ENCODE measurements at regions not wholly inside any gene's neighbourhood (a gene's known extent, or its start where the extent isn't known, plus 50 kb on each side); places are given as distances from the start of the nearest gene placed in this dataset.
A peak's percentile ranks its signal among the peaks of the same experiment; 100 is the strongest.

DNA sequence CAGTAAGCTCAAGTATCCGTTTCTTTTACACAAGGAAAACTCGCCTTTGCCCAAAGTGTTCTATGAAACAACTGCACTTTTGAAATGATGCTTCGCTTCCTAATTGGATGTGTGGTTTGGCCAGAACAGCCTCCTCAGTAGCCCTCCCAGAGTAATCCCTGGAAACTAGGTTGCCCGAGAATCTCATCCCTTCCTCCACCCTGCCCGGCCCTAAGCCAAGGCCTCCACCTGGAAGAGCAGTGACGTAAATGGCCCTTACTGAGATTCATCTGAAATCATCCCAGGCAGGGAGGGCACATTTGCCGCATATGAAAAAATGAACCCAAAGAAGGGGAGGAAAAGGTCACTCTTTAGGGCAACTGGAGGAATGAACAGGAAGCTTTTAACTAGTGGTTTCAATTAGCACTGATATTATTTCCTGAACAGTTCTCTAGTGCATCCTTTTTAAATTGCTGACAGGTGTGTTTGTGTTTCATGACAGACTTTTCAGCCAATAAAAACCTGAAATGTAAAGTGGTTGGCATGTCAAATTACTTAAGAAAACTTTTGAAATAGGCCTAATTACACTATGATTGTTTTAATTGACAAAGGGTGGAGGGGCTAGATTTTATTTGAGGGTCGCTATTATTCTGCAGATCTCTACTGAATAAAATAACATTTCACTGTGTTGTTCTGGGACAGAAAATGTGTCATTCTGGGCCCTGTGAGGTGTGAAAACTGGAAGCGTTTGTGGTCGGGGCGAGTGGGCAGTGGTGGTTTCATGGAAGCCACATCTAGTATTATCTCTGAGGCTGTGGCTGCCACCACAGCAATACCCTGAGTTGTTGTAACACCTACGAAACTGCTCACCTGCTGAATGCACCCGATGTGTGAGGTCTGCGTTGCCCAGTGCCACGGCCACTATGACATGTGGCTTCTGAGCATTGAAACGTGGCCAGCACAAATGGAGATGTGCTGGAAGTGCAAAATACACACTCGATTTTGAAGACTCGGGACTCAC, 112.1 kb downstream of the ZIC5 start:
- no peak overlapping the region for H3K4me3 Mint-ChIP-seq

DNA sequence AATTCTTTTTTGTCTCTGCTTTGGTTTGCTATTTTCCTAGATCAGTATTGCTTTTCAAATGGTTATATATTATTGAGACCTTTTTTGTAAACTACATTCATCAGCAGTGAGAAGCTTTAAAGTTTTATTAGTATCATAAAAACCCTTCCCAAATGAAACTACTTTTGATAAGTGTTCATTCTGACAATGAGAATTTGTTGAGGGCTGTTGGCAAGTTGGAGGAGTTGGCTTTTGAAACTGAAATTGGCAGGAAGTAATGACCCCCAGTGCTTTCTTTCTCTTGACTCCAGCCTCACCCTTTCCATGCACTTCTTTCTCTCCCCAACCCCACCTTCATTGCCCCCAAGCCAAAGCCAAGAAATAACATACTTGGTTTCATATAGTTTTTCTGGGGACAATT, 113.8 kb downstream of the ZIC5 start:
- H3K4me3 Mint-ChIP-seq: no peak overlapping the region
- ATAC-seq (no peak), DNase-seq (no peak)
- H3K36me3 Mint-ChIP-seq (ENCODE audit: insufficient read depth): peaks cover 20% of the 10 kb centered on the region
- no peaks in the 10 kb centered on the region for H3K27me3 Mint-ChIP-seq (ENCODE audit: low read depth)
- H3K4me1 Mint-ChIP-seq (ENCODE audit: low read depth): peaks cover 14% of the 10 kb centered on the region
- no peaks in the 10 kb centered on the region for H3K9me3 Mint-ChIP-seq

More for the DNA sequence above, 112.1 kb downstream of the ZIC5 start:
- Mint-ChIP-seq H3K9me3 (no peaks in the 10 kb centered on the region), H3K27me3 (ENCODE audit: low read depth) (no peaks in the 10 kb centered on the region), H3K36me3 (ENCODE audit: insufficient read depth) (peaks cover 23% of the 10 kb centered on the region), H3K4me1 (ENCODE audit: low read depth) (peaks cover 14% of the 10 kb centered on the region)
- DNase-seq: no peak
- peak; percentile 95 to 98 for ATAC-seq

DNA sequence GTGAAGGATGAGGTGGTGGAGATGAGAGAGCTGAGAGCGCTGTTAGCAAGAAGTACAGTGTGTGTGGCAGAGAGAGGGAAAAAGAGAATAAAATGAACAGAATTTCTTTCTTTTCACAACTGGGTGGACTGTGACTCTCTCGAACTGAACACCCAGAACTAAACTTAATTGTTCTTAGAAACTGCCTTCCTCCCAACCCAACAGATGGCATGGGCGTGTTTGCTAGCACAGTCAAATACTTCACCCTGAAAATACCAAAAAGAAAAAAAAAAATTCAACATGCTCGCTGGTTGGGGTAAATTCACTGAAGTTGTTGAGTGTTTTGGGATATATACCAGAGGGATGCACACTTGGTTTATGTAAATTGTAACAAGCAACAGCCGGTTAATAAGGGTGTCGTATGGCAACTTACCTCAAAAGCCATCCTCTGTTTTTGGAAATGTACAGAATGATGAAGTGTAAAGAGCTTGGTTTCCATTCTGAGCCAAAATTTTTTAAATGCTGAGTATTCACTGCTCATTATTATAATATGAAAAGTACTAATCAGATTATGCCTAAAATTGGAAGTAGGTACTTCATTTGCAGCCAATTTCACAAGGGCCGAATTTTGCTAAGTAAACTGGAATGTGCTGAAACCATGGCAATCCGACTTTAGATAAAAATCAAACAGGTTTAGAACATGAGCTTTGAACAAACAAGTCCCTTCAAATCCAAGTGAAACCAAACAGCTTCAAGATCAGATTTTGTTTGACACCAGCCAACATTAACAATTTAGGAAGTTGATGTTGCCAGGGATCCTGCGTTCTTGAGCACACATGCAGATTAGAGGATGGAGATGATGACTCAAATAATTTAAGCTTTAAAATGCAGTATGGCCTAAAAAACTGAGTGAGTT, 115.8 kb downstream of the ZIC5 start:
- ATAC-seq (no peak), DNase-seq (no peak)
- no peaks in the 10 kb centered on the region for H3K9me3 Mint-ChIP-seq
- H3K27me3 Mint-ChIP-seq (ENCODE audit: low read depth): no peaks in the 10 kb centered on the region
- peaks cover 14% of the 10 kb centered on the region for H3K4me1 Mint-ChIP-seq (ENCODE audit: low read depth)
- no peak overlapping the region for H3K4me3 Mint-ChIP-seq
- H3K36me3 Mint-ChIP-seq (ENCODE audit: insufficient read depth): peaks cover 18% of the 10 kb centered on the region

DNA sequence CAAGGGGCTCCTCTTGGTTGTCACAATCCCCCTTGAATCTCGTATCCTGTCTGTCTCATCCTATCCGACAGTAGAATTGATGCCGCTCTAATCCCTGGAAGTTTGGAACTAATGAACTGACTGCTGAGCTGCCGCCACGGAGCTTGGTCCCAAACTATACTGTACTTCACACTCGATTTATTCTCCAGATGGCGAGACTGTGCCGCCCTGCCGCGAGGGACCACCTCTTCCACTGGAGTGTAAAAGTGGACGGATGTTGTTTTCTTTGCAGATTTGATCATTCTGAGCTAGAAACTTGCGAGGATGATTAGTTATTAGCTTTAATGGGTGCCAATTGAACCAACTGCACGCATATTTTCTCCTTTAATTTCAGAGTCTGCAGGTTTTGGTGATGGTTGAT, 117.2 kb downstream of the ZIC5 start:
- Mint-ChIP-seq H3K9me3 (no peaks in the 10 kb centered on the region), H3K4me1 (ENCODE audit: low read depth) (peaks cover 8% of the 10 kb centered on the region), H3K4me3 (no peak overlapping the region), H3K36me3 (ENCODE audit: insufficient read depth) (peaks cover 18% of the 10 kb centered on the region), H3K27me3 (ENCODE audit: low read depth) (no peaks in the 10 kb centered on the region)
- ATAC-seq: no peak
- DNase-seq: no peak

DNA sequence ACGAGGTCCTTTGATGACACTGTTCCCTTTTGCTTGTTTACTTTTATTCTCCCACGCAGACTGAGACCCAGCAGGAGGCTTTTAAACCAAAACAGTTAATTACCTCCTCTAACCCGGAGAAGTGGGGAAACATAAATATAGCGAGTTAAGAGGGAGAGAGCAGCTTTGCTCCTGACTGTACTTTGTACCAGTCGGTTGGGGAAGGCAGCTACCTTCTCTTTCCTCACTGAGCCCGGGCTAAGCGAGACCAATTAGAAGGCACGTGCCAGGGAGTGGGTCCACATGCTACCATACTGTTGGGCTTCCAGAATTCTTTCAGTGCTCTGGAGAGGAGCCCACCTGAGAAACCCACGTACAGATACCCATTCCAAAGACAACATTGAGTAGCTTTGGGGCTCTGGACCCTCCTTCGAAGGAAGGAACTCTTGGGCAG, 124.2 kb downstream of the ZIC5 start:
- no peaks in the 10 kb centered on the region for H3K27me3 Mint-ChIP-seq (ENCODE audit: low read depth)
- H3K36me3 Mint-ChIP-seq (ENCODE audit: insufficient read depth): peaks cover 7% of the 10 kb centered on the region
- DNase-seq (no peak), ATAC-seq (no peak)
- H3K9me3 Mint-ChIP-seq: no peaks in the 10 kb centered on the region
- no peaks in the 10 kb centered on the region for H3K4me1 Mint-ChIP-seq (ENCODE audit: low read depth)
- H3K4me3 Mint-ChIP-seq: no peak overlapping the region

DNA sequence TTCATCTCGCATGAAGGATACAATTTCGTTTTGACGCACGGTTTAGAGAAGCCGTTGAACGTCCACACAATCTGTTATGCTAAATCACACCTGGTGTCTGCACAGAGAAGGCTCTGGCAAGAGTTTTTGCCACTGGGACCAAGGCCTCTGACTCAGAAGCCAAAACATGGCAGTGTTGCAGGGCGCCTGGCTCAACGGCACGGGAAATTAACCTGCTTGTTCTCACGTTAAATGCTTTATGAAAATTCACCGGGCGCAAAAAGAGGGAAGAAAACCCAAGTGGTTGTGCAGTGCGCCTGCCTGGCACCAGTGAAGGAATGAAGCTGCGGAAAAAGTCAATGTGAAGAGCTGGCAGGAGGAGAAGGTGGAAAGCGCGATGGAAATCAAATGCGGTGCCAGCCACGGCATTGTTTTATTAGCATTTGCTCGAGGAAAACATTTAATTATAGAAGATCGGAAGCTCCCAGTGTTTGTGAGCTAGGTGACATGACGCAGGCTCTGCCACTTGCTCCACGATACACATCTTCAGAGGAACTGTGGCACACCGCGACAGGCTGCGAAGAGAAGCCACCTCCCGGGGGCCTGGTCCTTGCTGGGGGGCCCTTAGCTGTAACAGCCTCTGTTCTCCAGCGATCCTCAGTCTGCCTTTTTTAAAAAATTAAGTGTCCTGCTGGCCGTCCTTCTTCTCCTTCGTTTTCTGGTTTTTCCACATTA, 126.2 kb downstream of the ZIC5 start:
- ATAC-seq: no peak
- Mint-ChIP-seq H3K9me3 (no peaks in the 10 kb centered on the region), H3K4me3 (no peak overlapping the region), H3K4me1 (ENCODE audit: low read depth) (no peaks in the 10 kb centered on the region), H3K36me3 (ENCODE audit: insufficient read depth) (peaks cover 4% of the 10 kb centered on the region), H3K27me3 (ENCODE audit: low read depth) (no peaks in the 10 kb centered on the region)
- DNase-seq: no peak

DNA sequence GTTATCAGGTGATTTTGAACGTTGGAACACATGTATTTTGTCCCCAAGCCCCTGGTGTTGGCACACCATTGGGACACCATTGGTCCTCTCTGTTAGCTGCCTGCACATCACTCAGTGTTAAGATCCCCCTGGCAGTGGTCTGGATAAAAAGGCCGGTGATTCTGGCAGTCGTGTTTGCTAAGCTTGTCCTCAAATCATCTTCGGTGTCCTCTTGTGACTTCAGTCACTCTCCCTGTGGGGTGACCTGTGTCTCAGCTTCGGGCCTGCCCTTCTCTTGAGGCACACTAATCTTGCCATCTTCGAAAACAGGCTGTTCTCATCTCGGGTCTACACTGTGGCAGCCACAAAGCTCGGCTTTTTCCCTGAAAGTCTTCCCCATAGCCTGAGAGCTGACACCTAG, 127.1 kb downstream of the ZIC5 start:
- DNase-seq (no peak), ATAC-seq (no peak)
- Mint-ChIP-seq H3K9me3 (no peaks in the 10 kb centered on the region), H3K4me3 (no peak overlapping the region), H3K4me1 (ENCODE audit: low read depth) (no peaks in the 10 kb centered on the region), H3K27me3 (ENCODE audit: low read depth) (no peaks in the 10 kb centered on the region), H3K36me3 (ENCODE audit: insufficient read depth) (peaks cover 4% of the 10 kb centered on the region)

DNA sequence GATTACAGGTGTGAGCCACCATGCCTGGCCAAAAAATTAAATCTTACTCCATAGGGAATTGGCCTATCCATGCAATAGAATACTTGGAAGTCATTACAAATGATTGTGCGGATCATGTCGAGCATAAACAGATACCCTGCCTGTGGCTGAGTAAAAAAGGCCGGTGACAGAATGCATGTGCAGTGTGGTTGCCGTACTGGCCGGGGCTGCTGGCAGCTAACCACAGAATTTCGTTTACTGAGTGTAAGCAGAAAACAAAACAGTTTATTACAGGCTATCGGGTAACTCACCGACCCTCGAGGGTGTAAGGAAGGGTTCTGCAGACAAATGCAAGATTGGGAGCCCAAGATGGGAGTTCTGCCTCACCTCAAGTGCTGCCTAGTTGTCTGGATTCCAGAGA, 127.7 kb downstream of the ZIC5 start:
- Mint-ChIP-seq H3K4me3 (no peak overlapping the region), H3K27me3 (ENCODE audit: low read depth) (no peaks in the 10 kb centered on the region), H3K36me3 (ENCODE audit: insufficient read depth) (peaks cover 4% of the 10 kb centered on the region), H3K4me1 (ENCODE audit: low read depth) (no peaks in the 10 kb centered on the region), H3K9me3 (no peaks in the 10 kb centered on the region)
- ATAC-seq (no peak), DNase-seq (no peak)

DNA sequence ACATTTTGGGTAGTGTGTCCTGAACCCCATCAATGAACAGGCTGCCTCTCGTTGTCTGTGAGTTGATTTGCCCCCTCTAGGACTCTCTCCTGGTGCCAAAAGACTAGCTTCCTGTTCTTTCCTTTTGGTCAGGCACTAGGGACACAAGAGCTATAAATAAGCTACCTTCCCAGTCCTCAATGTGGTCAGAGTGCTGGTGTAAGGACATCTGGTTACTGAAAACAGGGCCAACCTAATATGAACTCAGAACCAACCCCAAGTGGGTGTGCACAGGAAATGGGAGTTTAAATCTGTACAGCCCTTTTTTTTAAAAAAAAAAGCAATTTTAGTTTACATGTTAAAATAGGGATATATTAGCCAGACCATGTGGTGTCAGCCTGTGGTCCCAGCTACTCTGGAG, 129.2 kb downstream of the ZIC5 start:
- no peak for ATAC-seq
- H3K36me3 Mint-ChIP-seq (ENCODE audit: insufficient read depth): peaks cover 4% of the 10 kb centered on the region
- H3K9me3 Mint-ChIP-seq: no peaks in the 10 kb centered on the region
- DNase-seq: no peak
- no peaks in the 10 kb centered on the region for H3K4me1 Mint-ChIP-seq (ENCODE audit: low read depth)
- H3K4me3 Mint-ChIP-seq: no peak overlapping the region
- no peaks in the 10 kb centered on the region for H3K27me3 Mint-ChIP-seq (ENCODE audit: low read depth)

DNA sequence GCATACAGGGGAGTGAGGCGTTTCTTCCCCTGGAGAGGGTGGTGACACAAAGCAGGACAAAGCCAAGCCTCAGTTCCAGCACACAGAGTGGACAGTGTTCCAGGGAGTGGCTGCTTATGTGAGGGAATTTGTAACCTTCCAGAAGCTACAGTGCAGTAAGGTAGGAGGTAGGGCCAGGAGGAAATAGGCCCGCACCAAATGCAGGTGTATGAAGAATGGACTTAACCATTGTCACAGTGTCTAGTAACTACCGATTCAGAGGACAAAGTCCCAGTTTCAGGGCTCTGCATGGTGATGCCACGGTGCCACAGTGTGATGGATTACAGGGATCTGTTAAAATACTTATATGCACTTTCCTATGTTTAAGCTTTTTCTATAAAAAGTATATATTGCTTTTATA, 135.3 kb downstream of the ZIC5 start:
- Mint-ChIP-seq H3K4me3 (no peak overlapping the region), H3K36me3 (ENCODE audit: insufficient read depth) (peaks cover 12% of the 10 kb centered on the region), H3K9me3 (no peaks in the 10 kb centered on the region), H3K27me3 (ENCODE audit: low read depth) (no peaks in the 10 kb centered on the region), H3K4me1 (ENCODE audit: low read depth) (no peaks in the 10 kb centered on the region)
- DNase-seq (no peak), ATAC-seq (no peak)

DNA sequence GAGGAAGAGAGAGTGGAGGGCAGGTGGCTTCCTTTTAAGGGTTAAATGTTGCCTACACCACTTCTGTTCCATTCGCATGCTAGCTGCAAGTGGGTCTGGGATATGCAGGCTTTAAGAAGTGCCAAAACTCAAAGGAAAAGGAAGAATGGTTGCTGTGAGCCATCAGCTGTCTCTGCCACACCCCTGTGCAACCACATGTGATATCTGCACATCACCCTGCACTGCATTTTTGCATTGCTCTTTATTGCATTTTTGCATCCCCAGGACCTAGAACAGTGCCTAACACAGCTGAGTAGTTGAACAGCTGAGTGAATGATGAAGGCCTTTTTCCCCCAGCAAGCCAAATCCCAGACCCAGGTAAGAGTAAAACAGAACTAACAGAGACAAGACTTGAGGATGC, 136.1 kb downstream of the ZIC5 start:
- H3K4me1 Mint-ChIP-seq (ENCODE audit: low read depth): no peaks in the 10 kb centered on the region
- no peak overlapping the region for H3K4me3 Mint-ChIP-seq
- no peak for ATAC-seq
- no peaks in the 10 kb centered on the region for H3K27me3 Mint-ChIP-seq (ENCODE audit: low read depth)
- no peaks in the 10 kb centered on the region for H3K9me3 Mint-ChIP-seq
- DNase-seq: no peak
- peaks cover 12% of the 10 kb centered on the region for H3K36me3 Mint-ChIP-seq (ENCODE audit: insufficient read depth)

DNA sequence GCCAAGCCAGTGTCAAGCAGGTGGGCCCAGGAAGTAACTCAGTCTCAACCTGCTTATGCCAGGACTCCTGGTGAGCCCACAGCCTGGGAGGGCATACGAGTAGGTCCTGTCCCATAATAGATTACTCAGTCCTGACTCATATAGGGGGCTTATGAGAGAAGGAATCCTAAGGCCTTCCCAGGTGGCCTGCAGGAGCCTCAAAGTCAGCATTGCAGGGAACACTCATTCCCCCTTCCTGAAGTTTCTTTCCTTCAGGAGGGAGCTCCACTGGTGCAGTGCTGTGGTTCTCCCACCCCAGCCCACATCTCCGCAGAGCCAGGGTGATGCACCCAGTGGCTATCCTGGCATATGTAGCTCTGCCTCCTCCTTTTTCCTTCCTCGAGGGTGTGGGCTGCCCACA, 137.3 kb downstream of the ZIC5 start:
- no peaks in the 10 kb centered on the region for H3K4me1 Mint-ChIP-seq (ENCODE audit: low read depth)
- DNase-seq (no peak), ATAC-seq (no peak)
- H3K27me3 Mint-ChIP-seq (ENCODE audit: low read depth): no peaks in the 10 kb centered on the region
- peaks cover 14% of the 10 kb centered on the region for H3K36me3 Mint-ChIP-seq (ENCODE audit: insufficient read depth)
- H3K9me3 Mint-ChIP-seq: no peaks in the 10 kb centered on the region
- no peak overlapping the region for H3K4me3 Mint-ChIP-seq

DNA sequence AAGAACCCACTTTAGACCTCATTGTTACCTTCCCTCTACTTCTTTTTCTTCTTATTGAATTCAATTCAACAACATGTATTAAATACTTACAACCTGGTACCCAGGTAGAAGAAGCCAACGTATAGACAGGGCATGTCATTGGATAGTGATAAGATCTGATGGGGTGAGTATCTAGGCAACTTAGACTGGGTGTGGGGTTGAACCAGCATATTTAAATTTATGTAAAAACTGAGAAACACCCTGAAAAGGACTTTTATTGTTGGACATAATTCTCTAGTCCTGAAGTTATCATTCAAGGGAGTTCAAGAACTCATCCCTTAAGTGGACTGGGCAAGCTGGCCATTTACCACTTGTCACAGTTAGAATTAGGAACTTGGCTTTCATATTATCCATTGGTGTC, 139.2 kb downstream of the ZIC5 start:
- no peak overlapping the region for H3K4me3 Mint-ChIP-seq
- no peaks in the 10 kb centered on the region for H3K9me3 Mint-ChIP-seq
- ATAC-seq (no peak), DNase-seq (no peak)
- H3K4me1 Mint-ChIP-seq (ENCODE audit: low read depth): no peaks in the 10 kb centered on the region
- peaks cover 16% of the 10 kb centered on the region for H3K36me3 Mint-ChIP-seq (ENCODE audit: insufficient read depth)
- H3K27me3 Mint-ChIP-seq (ENCODE audit: low read depth): no peaks in the 10 kb centered on the region

DNA sequence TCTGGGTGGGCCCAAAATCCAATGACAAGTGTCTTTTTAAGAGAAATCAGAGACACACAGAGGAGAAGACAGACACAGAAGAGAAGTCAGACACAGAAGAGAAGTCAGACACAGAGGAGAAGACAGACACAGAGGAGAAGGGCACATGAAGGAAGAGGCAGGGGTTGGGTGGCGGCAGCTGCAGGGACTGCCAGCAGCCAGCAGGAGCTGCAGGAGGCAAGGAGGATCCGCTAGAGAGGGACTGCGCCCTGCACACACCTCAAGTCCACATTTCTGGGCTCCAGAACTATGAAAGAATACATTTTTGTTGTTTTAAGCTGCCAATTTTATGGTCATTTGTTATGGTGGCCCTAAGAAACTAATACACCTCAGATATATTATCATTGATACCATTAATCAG, 140.6 kb downstream of the ZIC5 start:
- DNase-seq: no peak
- ATAC-seq: no peak
- Mint-ChIP-seq H3K4me1 (ENCODE audit: low read depth) (no peaks in the 10 kb centered on the region), H3K36me3 (ENCODE audit: insufficient read depth) (peaks cover 14% of the 10 kb centered on the region), H3K9me3 (no peaks in the 10 kb centered on the region), H3K27me3 (ENCODE audit: low read depth) (no peaks in the 10 kb centered on the region), H3K4me3 (no peak overlapping the region)
